HCT116 (cell line): ENCODE measurements at regions not wholly inside any gene's neighbourhood (a gene's known extent, or its start where the extent isn't known, plus 50 kb on each side); places are given as distances from the start of the nearest gene placed in this dataset.

Source experiments
- ATAC-seq: fragments of 200-7000 bp; cut with Tn5 transposase; 2 replicates; pipeline ENCODE4 v1.9.1; 2020; ENCODE audit warnings: mild to moderate bottlenecking, moderate library complexity
- BruUV-seq: library from RNA; stranded (reverse); fragments of 400-500 nt; replicated peaks from 2 replicates; lab custom pipeline; 2021; lab: Mats Ljungman, UMichigan
- CTCF ChIA-PET: fragments of 300-600 bp; sonication (Branson Sonifier 250); formaldehyde crosslinking; loops from one replicate; lab custom pipeline; 2021; ENCODE audit warnings: antibody characterized with exemption; lab: Charles Lee
- POLR2A ChIA-PET: fragments of 300-600, 350-600 bp; sonication (Branson Sonifier 250); formaldehyde crosslinking; loops from one replicate; lab custom pipeline; 2021; ENCODE audit warnings: antibody characterized with exemption; lab: Charles Lee
- RAD21 ChIA-PET, 2 experiments: fragments of 300-600 bp; sonication (Branson Sonifier 250); formaldehyde crosslinking; loops; one replicate each; lab custom pipeline; 2023; ENCODE audit warnings: low total read pairs in 2 of 2; ENCODE audit not compliant: uncharacterized antibody in 2 of 2, unreplicated experiment in 2 of 2, low non-redundant PET in 1 of 2; lab: Charles Lee
- DNase-seq: peaks from one replicate; pipeline ENCODE4 v3.0.0-alpha.2; 2010; ENCODE audit warnings: low read depth, low spot score
- H2AFZ ChIP-seq: fragments of 200-600 bp; shearing (Covaris generic), sonication (generic); 2 replicates; pipeline ENCODE4 v1.6.1; 2017; ENCODE audit warnings: low read depth, mixed run types, mixed read lengths, antibody characterized with exemption, low read length; ENCODE audit not compliant: poor library complexity, severe bottlenecking
- H3K27ac ChIP-seq: 2 replicates; pipeline ENCODE4 v1.5.1; 2012; ENCODE audit warnings: low read depth, low read length
- H3K27me3 ChIP-seq: fragments of 200-600 bp; sonication (generic); 2 replicates; pipeline ENCODE4 v1.6.1; 2016; ENCODE audit warnings: mixed run types, low read length, mixed read lengths; ENCODE audit not compliant: insufficient read depth
- H3K36me3 ChIP-seq, 2 experiments: fragments of 200-500 bp in 1 of 2; fragments of 200-600 bp in 1 of 2; sonication (Bioruptor generic) in 1 of 2; sonication (generic) in 1 of 2; 2 replicates each; pipeline versions ENCODE4 v1.5.1 to v1.6.1; 2014 to 2016; ENCODE audit warnings: low read length in 2 of 2, inconsistent platforms in 1 of 2, mixed read lengths in 1 of 2, mixed run types in 1 of 2; ENCODE audit not compliant: insufficient read depth in 2 of 2, control insufficient read depth in 1 of 2
- H3K4me1 ChIP-seq, 2 experiments: fragments of 200-600 bp in 1 of 2; sonication (generic) in 1 of 2; 2 replicates each; pipeline versions ENCODE4 v1.5.1 to v1.6.1; 2012 to 2017; ENCODE audit warnings: low read length in 2 of 2, inconsistent platforms in 1 of 2, mild to moderate bottlenecking in 1 of 2, mixed read lengths in 1 of 2, mixed run types in 1 of 2, moderate library complexity in 1 of 2; ENCODE audit not compliant: insufficient read depth in 2 of 2, control insufficient read depth in 1 of 2
- H3K4me2 ChIP-seq: fragments of 200-600 bp; sonication (generic); 2 replicates; pipeline ENCODE4 v1.6.1; 2017; ENCODE audit warnings: mixed run types, low read length, mixed read lengths
- H3K4me3 ChIP-seq, 2 experiments: fragments of 200-600 bp in 1 of 2; sonication (generic) in 1 of 2; replicated peaks in 1 of 2; 2 replicates each; pipeline ENCODE4 v1.5.1; 2011 to 2016; ENCODE audit warnings: low read length in 2 of 2, control low read depth in 1 of 2, low read depth in 1 of 2, mild to moderate bottlenecking in 1 of 2, mixed read lengths in 1 of 2, mixed run types in 1 of 2
- H3K79me2 ChIP-seq: fragments of 200-600 bp; sonication (generic); 2 replicates; pipeline ENCODE4 v1.6.1; 2017; ENCODE audit warnings: mild to moderate bottlenecking, mixed run types, low read length, moderate library complexity, mixed read lengths; ENCODE audit not compliant: insufficient read depth
- H3K9ac ChIP-seq: fragments of 200-600 bp; sonication (generic); 2 replicates; pipeline ENCODE4 v1.6.1; 2016; ENCODE audit warnings: low read length, mixed read lengths
- H3K9me2 ChIP-seq: fragments of 200-600 bp; sonication (generic), shearing (Covaris generic); 2 replicates; pipeline ENCODE4 v1.6.1; 2017; ENCODE audit warnings: mixed run types, mild to moderate bottlenecking, moderate library complexity; ENCODE audit not compliant: insufficient read depth
- H3K9me3 ChIP-seq, 2 experiments: fragments of 200-500 bp in 1 of 2; fragments of 200-600 bp in 1 of 2; sonication (Bioruptor generic) in 1 of 2; sonication (generic) in 1 of 2; 2 replicates each; pipeline ENCODE4 v1.6.1; 2014 to 2017; ENCODE audit warnings: low read length in 2 of 2, mixed read lengths in 2 of 2, inconsistent platforms in 1 of 2, low read depth in 1 of 2, mild to moderate bottlenecking in 1 of 2, mixed run types in 1 of 2, moderate library complexity in 1 of 2; ENCODE audit not compliant: control insufficient read depth in 1 of 2, insufficient read depth in 1 of 2
- H4K20me1 ChIP-seq: fragments of 200-600 bp; sonication (generic), shearing (Covaris generic); 2 replicates; pipeline ENCODE4 v1.6.1; 2017; ENCODE audit warnings: mixed run types, mild to moderate bottlenecking, moderate library complexity; ENCODE audit not compliant: insufficient read depth
- CTCF ChIP-seq, 3 experiments: fragments of 200-600 bp in 1 of 3; sonication (generic) in 1 of 3; IDR thresholded peaks in 2 of 3; conservative IDR thresholded peaks in 1 of 3; 2 replicates each; pipeline ENCODE4 v1.5.1; 2012 to 2017; ENCODE audit warnings: low read depth in 2 of 3, low read length in 2 of 3, antibody characterized with exemption in 1 of 3, borderline replicate concordance in 1 of 3, control low read depth in 1 of 3, mild to moderate bottlenecking in 1 of 3, mixed read lengths in 1 of 3, mixed run types in 1 of 3, moderate library complexity in 1 of 3; ENCODE audit not compliant: insufficient read depth in 1 of 3
- EGR1 ChIP-seq: IDR thresholded peaks from 2 replicates; pipeline ENCODE4 v1.6.1; 2012; ENCODE audit warnings: low read depth
- ELF1 ChIP-seq: IDR thresholded peaks from 2 replicates; pipeline ENCODE4 v1.6.1; 2012; ENCODE audit warnings: low read depth, borderline replicate concordance
- POLR2AphosphoS5 ChIP-seq: IDR thresholded peaks from 2 replicates; pipeline ENCODE4 v1.6.1; 2011; ENCODE audit warnings: mild to moderate bottlenecking, low read depth, low read length, moderate library complexity
- RAD21 ChIP-seq: IDR thresholded peaks from 2 replicates; pipeline ENCODE4 v1.6.1; 2012; ENCODE audit warnings: low read depth, mild to moderate bottlenecking
- SP1 ChIP-seq: IDR thresholded peaks from 2 replicates; pipeline ENCODE4 v1.6.1; 2012; ENCODE audit warnings: low read depth
- SRF ChIP-seq: IDR thresholded peaks from 2 replicates; pipeline ENCODE4 v1.6.1; 2012; ENCODE audit warnings: low read depth
- TCF7L2 ChIP-seq: IDR thresholded peaks from 2 replicates; pipeline ENCODE4 v1.7.0; 2011; ENCODE audit warnings: borderline replicate concordance, inconsistent platforms; ENCODE audit not compliant: insufficient read depth, insufficient read length; ENCODE audit errors: extremely low read depth
- YY1 ChIP-seq: IDR thresholded peaks from 2 replicates; pipeline ENCODE4 v1.6.1; 2011; ENCODE audit warnings: low read length, low read depth, moderate library complexity, mild to moderate bottlenecking; ENCODE audit not compliant: insufficient replicate concordance; ENCODE audit errors: extremely low read depth
- ZFX ChIP-seq: fragments of 450-650 bp; IDR thresholded peaks from 2 replicates; pipeline ENCODE4 v1.6.1; 2017
- ZNF274 ChIP-seq: fragments of 200-500 bp; sonication (Bioruptor generic); IDR thresholded peaks from 2 replicates; pipeline ENCODE4 v1.6.1; 2014; ENCODE audit warnings: mild to moderate bottlenecking, low read depth, low read length, inconsistent platforms
- intact Hi-C: fragments of 100-400 bp; cut with micrococcal nuclease; formaldehyde crosslinking; loops from 2 replicates; pipeline ENCODE4 v1.10.0; 2022
- TF ChIP-seq, protein P1 (sequence below): IDR thresholded peaks from 2 replicates; pipeline ENCODE4 v1.6.1; 2012
- TF ChIP-seq, protein P2 (sequence below): IDR thresholded peaks from 2 replicates; pipeline ENCODE4 v1.6.1; 2011; ENCODE audit warnings: mild to moderate bottlenecking, low read length, moderate library complexity; ENCODE audit not compliant: insufficient replicate concordance; ENCODE audit errors: extremely low read depth

DNA sequence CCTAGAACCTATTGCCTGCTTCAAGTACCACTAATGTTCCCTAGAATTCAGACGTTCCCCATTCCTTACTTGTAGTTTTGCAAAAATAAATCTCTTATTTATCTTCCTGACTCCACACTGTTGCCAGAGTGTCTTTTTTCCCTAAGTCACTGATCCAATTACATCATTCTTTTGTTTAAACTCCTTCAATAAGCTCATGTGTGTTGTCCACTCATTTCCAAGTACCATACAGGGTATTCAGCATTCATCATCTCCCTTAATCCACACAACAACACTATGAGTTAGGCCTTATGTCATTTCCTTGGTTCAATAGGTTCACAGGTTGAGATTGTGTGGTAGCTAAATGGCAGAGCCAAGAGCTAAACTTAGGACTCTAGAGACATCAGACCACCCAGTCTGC is 119.9 kb upstream of the RHOBTB1 start:
- Histone ChIP-seq H3K79me2 (no peaks in the 10 kb centered on the region), H3K4me3 (no peak overlapping the region), H3K4me2 (no peak overlapping the region), H3K27ac (no peak overlapping the region), H3K9ac (no peak overlapping the region), H3K9me2 (no peaks in the 10 kb centered on the region), H3K36me3 (no peaks in the 10 kb centered on the region), H3K9me3 (no peaks in the 10 kb centered on the region), H3K27me3 (no peaks in the 10 kb centered on the region), H2AFZ (no peak overlapping the region), H3K4me1 (no peaks in the 10 kb centered on the region), H4K20me1 (no peaks in the 10 kb centered on the region)
- ATAC-seq (no peak), DNase-seq (no peak)
- no TSS peak for BruUV-seq
- ChIA-PET POLR2A (no interaction called here), CTCF (no interaction called here), RAD21 (no interaction called here)
- intact Hi-C loops, result no loop called here
- no peak for TF ChIP-seq ZNF274

- Histone ChIP-seq H3K9ac (no peak overlapping the region), H3K27ac (no peak overlapping the region), H3K4me1 (no peaks in the 10 kb centered on the region), H4K20me1 (no peaks in the 10 kb centered on the region), H3K9me2 (no peaks in the 10 kb centered on the region), H3K27me3 (no peaks in the 10 kb centered on the region), H3K4me2 (no peak overlapping the region), H3K9me3 (no peaks in the 10 kb centered on the region), H3K36me3 (no peaks in the 10 kb centered on the region), H2AFZ (no peak overlapping the region), H3K79me2 (no peaks in the 10 kb centered on the region), H3K4me3 (no peak overlapping the region)
- CTCF ChIA-PET, result no interaction called here
- RAD21 ChIA-PET, result no interaction called here
- no peak for DNase-seq
- intact Hi-C loops, result no loop called here
- no peak for ATAC-seq
- POLR2A ChIA-PET, result no interaction called here
- no TSS peak for BruUV-seq
- TF ChIP-seq ZFX (no peak), SRF (no peak), SP1 (no peak), YY1 (no peak), ELF1 (no peak), TCF7L2 (no peak), POLR2AphosphoS5 (no peak), RAD21 (no peak), CTCF (IDR thresholded peaks at IDR 0.05 in 2 of 3, conservative IDR thresholded peaks at IDR 0.05 in 1 of 3; ENCODE audit: borderline replicate concordance in 1 of 3, insufficient read depth in 1 of 3, low read depth in 2 of 3, low read length in 2 of 3) (no peak), EGR1 (no peak)
- TF ChIP-seq, protein P1, sequence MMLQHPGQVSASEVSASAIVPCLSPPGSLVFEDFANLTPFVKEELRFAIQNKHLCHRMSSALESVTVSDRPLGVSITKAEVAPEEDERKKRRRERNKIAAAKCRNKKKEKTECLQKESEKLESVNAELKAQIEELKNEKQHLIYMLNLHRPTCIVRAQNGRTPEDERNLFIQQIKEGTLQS, result no peak
- TF ChIP-seq, protein P2, sequence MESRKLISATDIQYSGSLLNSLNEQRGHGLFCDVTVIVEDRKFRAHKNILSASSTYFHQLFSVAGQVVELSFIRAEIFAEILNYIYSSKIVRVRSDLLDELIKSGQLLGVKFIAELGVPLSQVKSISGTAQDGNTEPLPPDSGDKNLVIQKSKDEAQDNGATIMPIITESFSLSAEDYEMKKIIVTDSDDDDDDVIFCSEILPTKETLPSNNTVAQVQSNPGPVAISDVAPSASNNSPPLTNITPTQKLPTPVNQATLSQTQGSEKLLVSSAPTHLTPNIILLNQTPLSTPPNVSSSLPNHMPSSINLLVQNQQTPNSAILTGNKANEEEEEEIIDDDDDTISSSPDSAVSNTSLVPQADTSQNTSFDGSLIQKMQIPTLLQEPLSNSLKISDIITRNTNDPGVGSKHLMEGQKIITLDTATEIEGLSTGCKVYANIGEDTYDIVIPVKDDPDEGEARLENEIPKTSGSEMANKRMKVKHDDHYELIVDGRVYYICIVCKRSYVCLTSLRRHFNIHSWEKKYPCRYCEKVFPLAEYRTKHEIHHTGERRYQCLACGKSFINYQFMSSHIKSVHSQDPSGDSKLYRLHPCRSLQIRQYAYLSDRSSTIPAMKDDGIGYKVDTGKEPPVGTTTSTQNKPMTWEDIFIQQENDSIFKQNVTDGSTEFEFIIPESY, result no peak
Measured at GRCh38 chr10:61063034-61063433, 119.0 kb upstream of the RHOBTB1 start.
